ENCODE measurements at regions not wholly inside any gene's neighbourhood (a gene's known extent, or its start where the extent isn't known, plus 50 kb on each side); places are given as distances from the start of the nearest gene placed in this dataset.

DNA sequence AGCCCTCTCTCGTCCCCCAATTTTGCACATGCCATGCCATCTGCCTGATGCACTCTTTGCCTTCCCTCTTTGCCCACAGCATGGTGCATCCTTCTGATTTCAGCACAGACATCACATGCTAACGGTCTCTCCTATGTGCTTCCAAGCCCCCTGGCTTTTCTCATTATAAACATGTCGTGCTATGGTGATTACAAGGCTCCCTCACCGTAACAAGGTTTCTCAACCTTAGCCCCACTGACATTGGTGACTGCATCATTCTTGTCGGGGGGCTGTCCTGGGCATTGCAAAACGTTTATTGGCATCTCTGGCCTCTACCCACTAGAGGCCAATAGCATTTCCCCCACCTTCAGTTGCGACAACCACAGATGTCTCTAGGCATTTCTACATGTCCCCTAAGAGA is 187.2 kb downstream of the TFAP2C start (continued):
- TF ChIP-seq CEBPB (IDR thresholded peaks at IDR 0.05; ENCODE audit: low read depth) (no peak), POLR2A (IDR thresholded peaks at IDR 0.05; ENCODE audit: borderline replicate concordance, extremely low read depth, insufficient read depth, insufficient read length) (no peak)
- TF ChIP-seq, protein P1, sequence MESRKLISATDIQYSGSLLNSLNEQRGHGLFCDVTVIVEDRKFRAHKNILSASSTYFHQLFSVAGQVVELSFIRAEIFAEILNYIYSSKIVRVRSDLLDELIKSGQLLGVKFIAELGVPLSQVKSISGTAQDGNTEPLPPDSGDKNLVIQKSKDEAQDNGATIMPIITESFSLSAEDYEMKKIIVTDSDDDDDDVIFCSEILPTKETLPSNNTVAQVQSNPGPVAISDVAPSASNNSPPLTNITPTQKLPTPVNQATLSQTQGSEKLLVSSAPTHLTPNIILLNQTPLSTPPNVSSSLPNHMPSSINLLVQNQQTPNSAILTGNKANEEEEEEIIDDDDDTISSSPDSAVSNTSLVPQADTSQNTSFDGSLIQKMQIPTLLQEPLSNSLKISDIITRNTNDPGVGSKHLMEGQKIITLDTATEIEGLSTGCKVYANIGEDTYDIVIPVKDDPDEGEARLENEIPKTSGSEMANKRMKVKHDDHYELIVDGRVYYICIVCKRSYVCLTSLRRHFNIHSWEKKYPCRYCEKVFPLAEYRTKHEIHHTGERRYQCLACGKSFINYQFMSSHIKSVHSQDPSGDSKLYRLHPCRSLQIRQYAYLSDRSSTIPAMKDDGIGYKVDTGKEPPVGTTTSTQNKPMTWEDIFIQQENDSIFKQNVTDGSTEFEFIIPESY (IDR thresholded peaks at IDR 0.05; ENCODE audit: extremely low read depth, insufficient replicate concordance, low read length) = no peak

DNA sequence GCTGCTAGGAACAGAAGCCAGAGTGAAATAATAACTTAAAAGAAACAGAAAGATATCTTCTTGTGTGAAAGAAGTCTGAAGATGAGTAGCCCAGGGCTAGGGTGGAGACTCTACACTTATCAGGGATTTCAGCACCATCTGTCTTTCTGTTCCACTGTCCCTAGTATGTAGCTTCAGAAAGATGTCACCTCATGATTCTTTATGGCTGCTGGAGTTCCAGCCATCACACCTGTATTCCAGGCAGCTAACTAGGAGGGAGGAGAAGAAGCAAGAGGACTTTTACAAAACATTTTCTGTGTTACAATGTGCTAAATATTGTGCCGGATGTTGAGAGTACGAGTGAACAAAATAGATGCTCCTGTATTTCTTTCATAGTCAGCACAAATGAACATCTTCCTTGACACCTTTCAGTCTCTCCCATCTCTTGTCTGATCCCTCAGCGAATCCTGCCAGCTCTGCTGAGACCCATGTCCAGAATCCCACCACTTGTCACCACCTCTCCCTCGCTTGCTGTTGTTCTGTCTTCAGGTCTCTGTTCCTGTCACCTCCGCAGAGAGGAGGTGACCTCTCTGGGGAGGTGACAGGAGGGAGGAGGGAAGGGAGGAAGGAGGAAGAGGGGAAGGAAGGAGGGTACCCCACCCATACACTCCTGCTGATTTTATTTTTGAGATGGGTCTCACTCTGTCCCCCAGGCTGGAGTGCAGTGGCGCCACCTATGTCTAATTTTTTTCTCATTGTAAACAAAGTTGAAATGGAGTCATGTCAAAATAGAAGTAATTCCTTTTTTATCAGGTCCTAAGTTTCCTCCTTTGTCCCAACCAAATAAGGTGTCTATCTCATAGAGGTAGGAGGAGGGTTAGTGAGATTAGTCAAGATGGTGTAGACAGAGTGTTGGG is 188.9 kb downstream of the TFAP2C start:
- Histone ChIP-seq H3K9me2 (ENCODE audit: insufficient read depth) (no peaks in the 10 kb centered on the region), H3K79me2 (ENCODE audit: insufficient read depth, low read length) (no peaks in the 10 kb centered on the region), H3K4me3 (replicated peaks in 1 of 2; ENCODE audit: low read depth in 1 of 2, low read length in 2 of 2) (no peak overlapping the region), H3K4me1 (ENCODE audit: control insufficient read depth in 1 of 2, insufficient read depth in 2 of 2, low read length in 2 of 2) (peaks cover 4 to 9% of the 10 kb centered on the region in 2 experiments; a peak in 3 of 4 replicates), H3K27ac (ENCODE audit: low read depth, low read length) (no peak overlapping the region), H4K20me1 (ENCODE audit: insufficient read depth) (no peaks in the 10 kb centered on the region), H3K9ac (ENCODE audit: low read length) (no peak overlapping the region), H3K36me3 (ENCODE audit: control insufficient read depth in 1 of 2, insufficient read depth in 2 of 2, low read length in 2 of 2) (no peaks in the 10 kb centered on the region), H2AFZ (ENCODE audit: low read depth, low read length, poor library complexity, severe bottlenecking) (peak overlapping the region; percentile 71), H3K4me2 (ENCODE audit: low read length) (peak overlapping the region; percentile 37; the same call in 1 of the 2 replicates), H3K9me3 (ENCODE audit: control insufficient read depth in 1 of 2, insufficient read depth in 1 of 2, low read depth in 1 of 2, low read length in 2 of 2) (no peaks in the 10 kb centered on the region), H3K27me3 (ENCODE audit: insufficient read depth, low read length) (no peaks in the 10 kb centered on the region)
- ATAC-seq (peak; percentile 80), DNase-seq (ENCODE audit: low read depth, low spot score) (peak; percentile 12)
- POLR2A ChIA-PET = no interaction called here
- no TSS peak for BruUV-seq (replicated peaks)
- intact Hi-C loops (cut with micrococcal nuclease) = no loop called here
- CTCF ChIA-PET = no interaction called here
- TF ChIP-seq RAD21 (IDR thresholded peaks at IDR 0.05; ENCODE audit: low read depth) = peak; percentile 61
- no peak for TF ChIP-seq CEBPB (IDR thresholded peaks at IDR 0.05; ENCODE audit: low read depth)
- TF ChIP-seq CBX3 (IDR thresholded peaks at IDR 0.05; ENCODE audit: low read depth) = 0 out of 2 replicates have a peak, but pooled peaks have one; percentile 32
- TF ChIP-seq, protein P2, sequence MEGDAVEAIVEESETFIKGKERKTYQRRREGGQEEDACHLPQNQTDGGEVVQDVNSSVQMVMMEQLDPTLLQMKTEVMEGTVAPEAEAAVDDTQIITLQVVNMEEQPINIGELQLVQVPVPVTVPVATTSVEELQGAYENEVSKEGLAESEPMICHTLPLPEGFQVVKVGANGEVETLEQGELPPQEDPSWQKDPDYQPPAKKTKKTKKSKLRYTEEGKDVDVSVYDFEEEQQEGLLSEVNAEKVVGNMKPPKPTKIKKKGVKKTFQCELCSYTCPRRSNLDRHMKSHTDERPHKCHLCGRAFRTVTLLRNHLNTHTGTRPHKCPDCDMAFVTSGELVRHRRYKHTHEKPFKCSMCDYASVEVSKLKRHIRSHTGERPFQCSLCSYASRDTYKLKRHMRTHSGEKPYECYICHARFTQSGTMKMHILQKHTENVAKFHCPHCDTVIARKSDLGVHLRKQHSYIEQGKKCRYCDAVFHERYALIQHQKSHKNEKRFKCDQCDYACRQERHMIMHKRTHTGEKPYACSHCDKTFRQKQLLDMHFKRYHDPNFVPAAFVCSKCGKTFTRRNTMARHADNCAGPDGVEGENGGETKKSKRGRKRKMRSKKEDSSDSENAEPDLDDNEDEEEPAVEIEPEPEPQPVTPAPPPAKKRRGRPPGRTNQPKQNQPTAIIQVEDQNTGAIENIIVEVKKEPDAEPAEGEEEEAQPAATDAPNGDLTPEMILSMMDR (IDR thresholded peaks at IDR 0.05 in 2 of 3, conservative IDR thresholded peaks at IDR 0.05 in 1 of 3; ENCODE audit: borderline replicate concordance in 1 of 3, insufficient read depth in 1 of 3, low read depth in 2 of 3, low read length in 2 of 3) = peak; percentile 23 to 67 (median 38); a peak in 3 of 6 replicates
- RAD21 ChIA-PET (ENCODE audit: low non-redundant PET in 1 of 2, low total read pairs in 2 of 2, uncharacterized antibody in 2 of 2, unreplicated experiment in 2 of 2) = no interaction called here
